ENCODE measurements at regions not wholly inside any gene's neighbourhood (a gene's known extent, or its start where the extent isn't known, plus 50 kb on each side); places are given as distances from the start of the nearest gene placed in this dataset.

DNA sequence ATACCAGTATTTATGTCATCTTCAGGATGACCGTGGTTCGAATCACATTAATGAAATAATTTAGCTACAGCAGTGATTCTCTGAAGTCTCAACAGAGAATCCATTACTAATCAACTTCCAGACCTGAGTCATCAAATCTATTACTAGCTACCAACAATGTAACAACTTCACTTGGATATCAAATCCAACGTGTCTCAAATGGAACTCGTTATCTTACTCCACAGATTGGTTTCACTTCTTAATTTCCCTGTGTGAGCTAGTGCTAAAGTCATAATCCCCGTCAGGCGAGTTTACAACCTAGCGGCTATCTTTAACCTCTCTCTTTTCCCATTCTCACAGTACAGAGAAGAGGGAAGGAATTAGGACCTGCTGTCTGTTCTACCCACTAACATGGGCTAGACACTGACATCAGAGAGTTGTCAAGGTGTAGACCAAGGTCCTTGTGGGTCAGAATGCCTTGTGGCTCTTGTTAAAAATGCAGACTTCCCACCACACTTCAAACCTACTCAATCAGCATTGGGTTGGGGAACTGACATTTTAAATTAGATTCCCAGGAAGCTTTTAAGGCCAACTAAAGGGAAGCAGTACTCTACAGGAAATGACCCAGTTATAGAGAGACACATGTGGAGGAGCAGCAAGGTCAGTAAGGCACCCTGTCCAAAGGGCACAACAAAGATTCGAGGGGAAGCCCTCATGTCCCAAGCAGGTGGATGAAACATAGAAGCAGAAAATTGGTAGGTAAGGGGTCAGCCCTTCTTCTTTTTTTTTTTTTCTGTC is 57.3 kb upstream of the GSAP start:
- H3K4me3 ChIP-seq, result no peak overlapping the region
- ATAC-seq (ENCODE audit: insufficient read depth, low FRiP score) (no peak), DNase-seq (no peak)
- H3K9me3 ChIP-seq (ENCODE audit: control insufficient read depth in 4 of 4, insufficient read depth in 3 of 4, low read length in 3 of 4), result no peaks in the 10 kb centered on the region
- H3K27ac ChIP-seq (ENCODE audit: low read depth in 1 of 2, low read length in 1 of 2), result no peak overlapping the region
- H3K27me3 ChIP-seq (ENCODE audit: control insufficient read depth in 3 of 3, insufficient read depth in 3 of 3, low read length in 2 of 3), result no peaks in the 10 kb centered on the region
- no peaks in the 10 kb centered on the region for H3K4me1 ChIP-seq (ENCODE audit: control insufficient read depth in 5 of 5, insufficient read depth in 5 of 5, low read length in 5 of 5)
- H3K9ac ChIP-seq (ENCODE audit: insufficient read depth in 1 of 2, low read length in 2 of 2), result no peak overlapping the region
- no peaks in the 10 kb centered on the region for H3K36me3 ChIP-seq (ENCODE audit: control insufficient read depth in 4 of 4, insufficient read depth in 4 of 4, low read length in 4 of 4)
- TF ChIP-seq, protein P1, sequence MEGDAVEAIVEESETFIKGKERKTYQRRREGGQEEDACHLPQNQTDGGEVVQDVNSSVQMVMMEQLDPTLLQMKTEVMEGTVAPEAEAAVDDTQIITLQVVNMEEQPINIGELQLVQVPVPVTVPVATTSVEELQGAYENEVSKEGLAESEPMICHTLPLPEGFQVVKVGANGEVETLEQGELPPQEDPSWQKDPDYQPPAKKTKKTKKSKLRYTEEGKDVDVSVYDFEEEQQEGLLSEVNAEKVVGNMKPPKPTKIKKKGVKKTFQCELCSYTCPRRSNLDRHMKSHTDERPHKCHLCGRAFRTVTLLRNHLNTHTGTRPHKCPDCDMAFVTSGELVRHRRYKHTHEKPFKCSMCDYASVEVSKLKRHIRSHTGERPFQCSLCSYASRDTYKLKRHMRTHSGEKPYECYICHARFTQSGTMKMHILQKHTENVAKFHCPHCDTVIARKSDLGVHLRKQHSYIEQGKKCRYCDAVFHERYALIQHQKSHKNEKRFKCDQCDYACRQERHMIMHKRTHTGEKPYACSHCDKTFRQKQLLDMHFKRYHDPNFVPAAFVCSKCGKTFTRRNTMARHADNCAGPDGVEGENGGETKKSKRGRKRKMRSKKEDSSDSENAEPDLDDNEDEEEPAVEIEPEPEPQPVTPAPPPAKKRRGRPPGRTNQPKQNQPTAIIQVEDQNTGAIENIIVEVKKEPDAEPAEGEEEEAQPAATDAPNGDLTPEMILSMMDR (IDR thresholded peaks at IDR 0.05; ENCODE audit: control extremely low read depth, extremely low read depth), result no peak
- 75 to 88% methylated on average over 8 of the region's 8 CpGs for WGBS, 2 donors

- 92 to 100% methylated on average over 1 of the region's 1 CpG for WGBS, 2 donors
- TF ChIP-seq, protein P1 (IDR thresholded peaks at IDR 0.05; ENCODE audit: control extremely low read depth, extremely low read depth), result no peak
Observed at GRCh38 chr7:77469927-77470326, 53.8 kb upstream of the GSAP start.

DNA sequence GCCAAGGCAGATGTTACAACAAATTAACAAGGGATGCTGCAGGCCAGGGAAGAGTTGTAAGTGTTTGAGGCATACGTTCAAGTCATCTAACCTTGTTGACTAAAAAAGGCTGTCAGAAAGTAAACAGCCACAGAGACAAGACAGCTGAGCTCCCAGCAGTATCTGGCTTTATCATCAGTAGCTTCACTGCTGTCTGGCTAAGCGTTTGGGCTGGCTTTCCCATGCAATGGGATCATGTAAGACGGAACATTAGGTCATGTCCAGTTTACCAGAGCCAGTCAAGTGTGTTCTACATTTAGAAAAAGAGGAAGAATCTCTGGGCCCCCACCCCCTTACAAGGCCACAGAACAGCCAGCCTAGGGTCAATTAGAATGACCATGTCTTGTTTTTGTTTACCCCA is 51.3 kb upstream of the GSAP start:
- Histone ChIP-seq H3K9ac (ENCODE audit: insufficient read depth in 1 of 2, low read length in 2 of 2) (no peak overlapping the region), H3K36me3 (ENCODE audit: control insufficient read depth in 4 of 4, insufficient read depth in 4 of 4, low read length in 4 of 4) (no peaks in the 10 kb centered on the region), H3K4me3 (no peak overlapping the region), H3K9me3 (ENCODE audit: control insufficient read depth in 4 of 4, insufficient read depth in 3 of 4, low read length in 3 of 4) (no peaks in the 10 kb centered on the region), H3K27me3 (ENCODE audit: control insufficient read depth in 3 of 3, insufficient read depth in 3 of 3, low read length in 2 of 3) (no peaks in the 10 kb centered on the region), H3K27ac (ENCODE audit: low read depth in 1 of 2, low read length in 1 of 2) (no peak overlapping the region), H3K4me1 (ENCODE audit: control insufficient read depth in 5 of 5, insufficient read depth in 5 of 5, low read length in 5 of 5) (peaks cover 0 to 3% (median 0%) of the 10 kb centered on the region in 5 donors)
- 34 to 59% methylated on average over 3 of the region's 3 CpGs for WGBS, 2 donors
- ATAC-seq (ENCODE audit: insufficient read depth, low FRiP score) (no peak), DNase-seq (peak in 1 of 3 donors; percentile 34)
- TF ChIP-seq, protein P1 (IDR thresholded peaks at IDR 0.05; ENCODE audit: control extremely low read depth, extremely low read depth), result no peak

More at GRCh38 chr7:77469927-77470326, 53.8 kb upstream of the GSAP start:
- H3K36me3 ChIP-seq (ENCODE audit: control insufficient read depth in 4 of 4, insufficient read depth in 4 of 4, low read length in 4 of 4), result no peaks in the 10 kb centered on the region
- H3K27me3 ChIP-seq (ENCODE audit: control insufficient read depth in 3 of 3, insufficient read depth in 3 of 3, low read length in 2 of 3), result no peaks in the 10 kb centered on the region
- H3K4me1 ChIP-seq (ENCODE audit: control insufficient read depth in 5 of 5, insufficient read depth in 5 of 5, low read length in 5 of 5), result peaks cover 0 to 3% (median 0%) of the 10 kb centered on the region in 5 donors
- no peaks in the 10 kb centered on the region for H3K9me3 ChIP-seq (ENCODE audit: control insufficient read depth in 4 of 4, insufficient read depth in 3 of 4, low read length in 3 of 4)
- no peak overlapping the region for H3K4me3 ChIP-seq
- no peak for ATAC-seq (ENCODE audit: insufficient read depth, low FRiP score)
- DNase-seq, result no peak
- H3K9ac ChIP-seq (ENCODE audit: insufficient read depth in 1 of 2, low read length in 2 of 2), result no peak overlapping the region
- no peak overlapping the region for H3K27ac ChIP-seq (ENCODE audit: low read depth in 1 of 2, low read length in 1 of 2)

Measured in lung (tissue), 11 donors.